ENCODE measurements at regions not wholly inside any gene's neighbourhood (a gene's known extent, or its start where the extent isn't known, plus 50 kb on each side); places are given as distances from the start of the nearest gene placed in this dataset.

- Histone ChIP-seq H3K9me3 (no peaks in the 10 kb centered on the region), H3K27ac (no peak overlapping the region), H3K27me3 (no peaks in the 10 kb centered on the region), H3K4me3 (replicated peaks in 1 of 3) (no peak overlapping the region), H3K4me1 (no peaks in the 10 kb centered on the region), H3K36me3 (no peaks in the 10 kb centered on the region)
- DNase-seq: no peak
- intact Hi-C loops (cut with DNase I): no loop called here
- WGBS, 2 donors: 82 to 100% methylated on average over 1 of the region's 1 CpG
- no peak for TF ChIP-seq CTCF (IDR thresholded peaks at IDR 0.05)
- TF ChIP-seq POLR2A (IDR thresholded peaks at IDR 0.05): no peak
Measured at GRCh38 chrX:46258356-46258755, 286.9 kb downstream of the ZNF674 start.

- Histone ChIP-seq H3K9me3 (no peaks in the 10 kb centered on the region), H3K27ac (no peak overlapping the region), H3K4me3 (replicated peaks in 1 of 3) (no peak overlapping the region), H3K4me1 (no peaks in the 10 kb centered on the region), H3K27me3 (no peaks in the 10 kb centered on the region), H3K36me3 (no peaks in the 10 kb centered on the region)
- TF ChIP-seq CTCF (IDR thresholded peaks at IDR 0.05): no peak
- TF ChIP-seq POLR2A (IDR thresholded peaks at IDR 0.05): no peak
- intact Hi-C loops (cut with DNase I): no loop called here
- WGBS, 2 donors: 89 to 94% methylated on average over 5 of the region's 5 CpGs
- DNase-seq: no peak
Measured at GRCh38 chrX:46257451-46257879, 287.8 kb downstream of the ZNF674 start.

- H3K4me3 ChIP-seq (replicated peaks in 1 of 3): no peak overlapping the region
- H3K27me3 ChIP-seq: no peaks in the 10 kb centered on the region
- 100% methylated on average over 1 of the region's 1 CpG for WGBS, 2 donors
- no peak for TF ChIP-seq POLR2A (IDR thresholded peaks at IDR 0.05)
- TF ChIP-seq CTCF (IDR thresholded peaks at IDR 0.05): no peak
- no peaks in the 10 kb centered on the region for H3K36me3 ChIP-seq
- intact Hi-C loops (cut with DNase I): no loop called here
- no peak overlapping the region for H3K27ac ChIP-seq
- DNase-seq: no peak
- H3K9me3 ChIP-seq: no peaks in the 10 kb centered on the region
- no peaks in the 10 kb centered on the region for H3K4me1 ChIP-seq
Measured at GRCh38 chrX:46256875-46257274, 288.3 kb downstream of the ZNF674 start.

GRCh38 chrX:46255046-46255445, 290.2 kb downstream of the ZNF674 start:
- TF ChIP-seq CTCF (IDR thresholded peaks at IDR 0.05) (no peak), POLR2A (IDR thresholded peaks at IDR 0.05) (no peak)
- H3K27me3 ChIP-seq: no peaks in the 10 kb centered on the region
- H3K4me1 ChIP-seq: no peaks in the 10 kb centered on the region
- 84 to 90% methylated on average over 1 of the region's 1 CpG for WGBS, 2 donors
- H3K27ac ChIP-seq: no peak overlapping the region
- H3K4me3 ChIP-seq (replicated peaks in 1 of 3): no peak overlapping the region
- H3K9me3 ChIP-seq: no peaks in the 10 kb centered on the region
- no peaks in the 10 kb centered on the region for H3K36me3 ChIP-seq
- intact Hi-C loops (cut with DNase I): no loop called here
- no peak for DNase-seq

GRCh38 chrX:46254641-46255040, 290.6 kb downstream of the ZNF674 start:
- no peak for DNase-seq
- Histone ChIP-seq H3K9me3 (no peaks in the 10 kb centered on the region), H3K4me3 (replicated peaks in 1 of 3) (no peak overlapping the region), H3K27me3 (no peaks in the 10 kb centered on the region), H3K27ac (no peak overlapping the region), H3K36me3 (no peaks in the 10 kb centered on the region), H3K4me1 (no peaks in the 10 kb centered on the region)
- WGBS, 2 donors: 11 to 26% methylated on average over 1 of the region's 1 CpG
- TF ChIP-seq POLR2A (IDR thresholded peaks at IDR 0.05) (no peak), CTCF (IDR thresholded peaks at IDR 0.05) (no peak)
- intact Hi-C loops (cut with DNase I): no loop called here

Data from thyroid gland (tissue), 4 donors.